ENCODE measurements at regions not wholly inside any gene's neighbourhood (a gene's known extent, or its start where the extent isn't known, plus 50 kb on each side); places are given as distances from the start of the nearest gene placed in this dataset.
"Not testable (repeated sequence)": the region's sequence is repeated elsewhere in the genome, so short reads cannot be mapped to it uniquely, and the experiment has no call there.

GRCh38 chr3:102353805-102354204, 81.0 kb upstream of the ZPLD1 start:
- DNase-seq = no peak

- DNase-seq = no peak
Observed at GRCh38 chr3:102354818-102355515, 79.8 kb upstream of the ZPLD1 start.

GRCh38 chr3:102356506-102356905, 78.3 kb upstream of the ZPLD1 start:
- DNase-seq = no peak

- not testable (repeated sequence) for DNase-seq
Observed at GRCh38 chr3:102357313-102357712, 77.5 kb upstream of the ZPLD1 start.

GRCh38 chr3:102360183-102360860, 74.5 kb upstream of the ZPLD1 start:
- no peak for DNase-seq

GRCh38 chr3:102361101-102361500, 73.7 kb upstream of the ZPLD1 start:
- no peak for DNase-seq

- not testable (repeated sequence) for DNase-seq
Observed at GRCh38 chr3:102366116-102366515, 68.7 kb upstream of the ZPLD1 start.

- no peak for DNase-seq
Observed at GRCh38 chr3:102374863-102375634, 59.8 kb upstream of the ZPLD1 start.

GRCh38 chr3:102378216-102378615, 56.6 kb upstream of the ZPLD1 start:
- no peak for DNase-seq

GRCh38 chr3:102382201-102382600, 52.6 kb upstream of the ZPLD1 start:
- not testable (repeated sequence) for DNase-seq
